ENCODE measurements at regions not wholly inside any gene's neighbourhood (a gene's known extent, or its start where the extent isn't known, plus 50 kb on each side); places are given as distances from the start of the nearest gene placed in this dataset.

- TF ChIP-seq EGR1 (IDR thresholded peaks at IDR 0.05; ENCODE audit: low read depth) (no peak), POLR2A (IDR thresholded peaks at IDR 0.05; ENCODE audit: borderline replicate concordance, extremely low read depth, insufficient read depth, insufficient read length) (no peak), YY1 (IDR thresholded peaks at IDR 0.05; ENCODE audit: extremely low read depth, insufficient replicate concordance, low read depth, low read length) (no peak), CEBPB (IDR thresholded peaks at IDR 0.05; ENCODE audit: low read depth) (no peak), CTCF (IDR thresholded peaks at IDR 0.05 in 2 of 3, conservative IDR thresholded peaks at IDR 0.05 in 1 of 3; ENCODE audit: borderline replicate concordance in 1 of 3, insufficient read depth in 1 of 3, low read depth in 2 of 3, low read length in 2 of 3) (no peak), POLR2AphosphoS5 (IDR thresholded peaks at IDR 0.05; ENCODE audit: low read depth, low read length) (no peak)
Measured at GRCh38 chr2:17336458-17336857, 181.8 kb downstream of the RAD51AP2 start.

All from HCT116 (cell line).